HG03558 (cell line): ENCODE measurements at regions not wholly inside any gene's neighbourhood (a gene's known extent, or its start where the extent isn't known, plus 50 kb on each side); places are given as distances from the start of the nearest gene placed in this dataset.
A peak's percentile ranks its signal among the peaks of the same experiment; 100 is the strongest.
"Not testable (repeated sequence)": the region's sequence is repeated elsewhere in the genome, so short reads cannot be mapped to it uniquely, and the experiment has no call there.

Experiments
- ATAC-seq: cut with Tn5 transposase; IDR thresholded peaks from one replicate; pipeline ENCODE4 v1.9.1; 2021; ENCODE audit warnings: moderate number of reproducible peaks; ENCODE audit not compliant: unreplicated experiment; ENCODE audit errors: extremely low read depth

- no peak for ATAC-seq
Measured at GRCh38 chrX:131818297-131818936, 204.7 kb upstream of the STK26 start.

- ATAC-seq, result peak; percentile 60
Measured at GRCh38 chrX:131821945-131822622, 201.0 kb upstream of the STK26 start.

DNA sequence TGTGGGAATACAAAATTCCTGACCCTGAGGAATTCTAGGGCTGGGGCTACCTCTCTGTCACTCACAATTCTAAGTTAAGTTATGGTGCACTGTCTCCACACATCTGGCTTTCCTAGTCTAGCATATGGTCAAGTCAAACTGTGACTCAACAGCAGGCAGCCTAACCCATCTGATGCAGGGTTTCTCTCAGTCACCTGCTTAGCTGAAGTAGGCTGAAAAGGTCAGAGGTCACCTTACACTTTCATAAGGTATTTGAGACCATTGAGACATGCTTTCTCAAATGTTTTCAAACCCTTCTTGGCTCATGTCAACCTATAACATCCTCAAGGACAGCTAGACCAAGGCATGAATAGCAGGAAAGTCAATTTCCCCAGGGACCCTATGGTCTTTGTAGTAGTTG, 196.5 kb upstream of the STK26 start:
- ATAC-seq, result no peak

DNA sequence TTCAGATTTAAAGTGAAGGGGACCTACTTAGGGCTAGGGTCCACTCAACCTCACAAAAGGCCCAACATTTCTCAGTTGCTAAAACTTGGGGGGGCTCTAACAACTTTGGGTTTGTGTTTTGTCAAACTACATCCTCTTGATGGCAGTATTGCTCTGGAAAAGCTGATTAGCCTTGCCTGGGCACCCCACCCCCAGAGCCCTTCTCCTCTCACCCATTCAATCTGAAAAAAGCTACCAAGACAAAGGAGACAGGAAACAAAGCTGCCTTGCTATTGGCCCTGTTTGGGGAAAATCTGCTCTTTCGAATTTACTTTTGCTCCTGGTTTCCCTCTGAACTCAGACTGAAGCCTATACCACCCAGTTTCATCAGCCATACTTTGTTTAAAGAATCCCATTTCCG, 195.2 kb upstream of the STK26 start:
- ATAC-seq, result peak; percentile 33

DNA sequence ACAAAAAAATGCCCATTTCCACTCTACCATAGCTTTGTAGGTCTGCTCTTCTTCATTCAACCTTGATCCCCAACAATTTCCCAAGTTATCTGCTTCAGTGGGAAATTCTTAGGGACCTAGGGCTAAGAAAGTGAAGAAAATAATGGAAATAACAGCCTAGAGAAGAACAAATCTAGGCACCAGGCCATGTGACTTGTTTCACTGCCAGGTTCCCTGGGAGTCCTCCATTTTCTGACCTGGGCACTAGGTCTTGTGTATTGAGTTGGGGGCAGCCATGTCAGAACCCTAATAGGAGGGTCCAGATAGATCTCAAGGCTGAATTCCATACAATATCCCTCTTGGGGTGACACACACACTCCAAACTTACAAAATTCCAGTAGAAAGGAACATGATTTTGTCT, 194.6 kb upstream of the STK26 start:
- no peak for ATAC-seq

GRCh38 chrX:131830400-131831184, 192.5 kb upstream of the STK26 start:
- ATAC-seq, result peak; percentile 42

- peak; percentile 1 for ATAC-seq
Measured at GRCh38 chrX:131831185-131831520, 191.9 kb upstream of the STK26 start.

GRCh38 chrX:131836161-131836560, 186.9 kb upstream of the STK26 start:
- no peak for ATAC-seq

DNA sequence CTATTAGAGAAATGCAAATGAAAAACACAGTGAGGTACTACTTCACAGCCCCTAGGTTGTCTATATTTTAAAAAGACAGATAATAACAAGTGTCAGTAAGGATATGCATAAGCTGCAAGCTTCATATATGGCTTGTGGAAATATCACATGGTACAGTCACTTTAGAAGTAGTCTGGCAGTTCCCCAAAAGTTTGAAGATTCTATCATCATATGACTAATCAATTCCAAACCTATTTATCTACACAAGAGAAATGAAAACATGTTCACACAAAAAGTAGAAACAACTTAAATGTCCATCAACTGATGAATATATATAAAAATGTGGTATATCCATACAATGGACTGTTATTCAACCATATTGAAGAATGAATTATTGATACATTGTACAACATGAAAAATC, 185.8 kb upstream of the STK26 start:
- ATAC-seq, result no peak

- ATAC-seq, result no peak
Measured at GRCh38 chrX:131840799-131841495, 182.2 kb upstream of the STK26 start.

GRCh38 chrX:131841496-131842437, 181.3 kb upstream of the STK26 start:
- no peak for ATAC-seq

DNA sequence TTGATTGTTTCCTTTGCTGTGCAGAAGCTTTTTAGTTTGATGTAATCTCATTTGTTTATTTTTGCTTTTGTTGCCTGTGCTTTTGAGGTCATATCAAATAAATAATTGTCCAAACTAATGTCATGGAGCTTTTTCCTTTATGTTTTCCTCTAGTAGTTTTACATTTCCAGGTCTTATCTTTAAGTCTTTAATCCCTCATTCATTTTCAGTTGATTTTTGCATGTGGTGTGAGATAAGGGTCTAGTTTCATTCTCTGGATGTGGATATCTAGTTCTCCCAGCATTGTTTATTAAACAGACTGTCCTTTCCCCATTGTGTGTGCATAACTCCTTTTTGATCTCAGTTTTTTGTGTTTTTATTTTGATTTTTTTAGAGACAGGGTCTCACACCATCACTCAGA, 179.1 kb upstream of the STK26 start:
- no peak for ATAC-seq

DNA sequence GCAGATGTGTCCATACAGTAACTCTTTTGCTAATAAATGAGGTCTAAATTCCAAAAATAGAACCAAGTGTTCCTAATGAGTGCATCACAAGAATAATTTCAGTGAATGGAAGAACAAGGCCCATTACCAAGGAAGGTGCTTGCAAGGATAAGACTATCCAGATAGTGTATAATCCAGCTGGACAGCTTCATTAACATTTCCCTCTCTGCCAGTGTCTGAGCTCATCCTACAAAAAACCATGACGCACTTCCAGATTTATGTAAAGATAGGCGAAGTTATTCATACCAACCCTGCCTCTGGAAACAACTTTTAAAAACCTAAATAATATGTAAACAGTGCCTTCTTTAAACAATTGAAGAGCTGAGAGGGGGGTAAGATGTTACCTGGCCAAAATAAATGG, 177.9 kb upstream of the STK26 start:
- ATAC-seq, result no peak

DNA sequence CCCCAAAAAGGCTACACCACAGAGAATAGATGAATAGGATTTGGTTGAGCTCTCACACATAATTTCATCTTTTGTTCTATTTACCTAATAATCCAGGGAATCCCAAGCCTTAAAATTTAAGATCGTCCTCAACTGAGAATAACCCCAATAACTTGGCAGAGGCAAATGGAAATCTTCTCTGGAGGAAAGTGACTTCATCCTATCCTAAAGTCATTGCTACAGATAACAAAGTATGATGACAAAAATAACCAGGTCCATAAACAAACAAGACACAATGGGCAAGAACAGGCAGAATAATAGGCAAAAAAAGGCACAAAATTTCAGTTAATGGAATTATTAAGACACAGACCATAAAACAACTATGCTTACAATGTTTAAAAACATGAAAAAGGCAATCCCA, 177.3 kb upstream of the STK26 start:
- no peak for ATAC-seq

DNA sequence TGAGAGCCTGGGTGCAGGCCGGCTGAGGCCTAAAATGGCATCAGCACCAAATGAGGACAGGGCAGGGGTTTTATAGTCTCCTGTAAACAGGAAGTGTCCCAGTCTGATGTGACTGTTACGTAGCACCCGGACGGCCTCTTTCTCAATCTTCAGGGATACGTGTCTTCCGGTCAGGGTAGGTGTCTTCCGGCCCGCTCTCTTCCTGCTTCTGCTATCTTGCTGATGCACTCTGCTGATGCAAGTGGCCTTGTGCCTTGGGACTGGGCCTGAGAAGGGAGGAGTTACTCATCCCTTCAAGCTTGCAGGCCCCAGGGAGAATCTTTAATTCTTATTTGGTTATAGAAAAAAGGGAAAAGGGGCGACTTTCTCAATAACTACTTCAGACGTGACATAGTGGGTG, 172.1 kb upstream of the STK26 start:
- not testable (repeated sequence) for ATAC-seq

GRCh38 chrX:131853440-131853839, 169.7 kb upstream of the STK26 start:
- ATAC-seq, result no peak

DNA sequence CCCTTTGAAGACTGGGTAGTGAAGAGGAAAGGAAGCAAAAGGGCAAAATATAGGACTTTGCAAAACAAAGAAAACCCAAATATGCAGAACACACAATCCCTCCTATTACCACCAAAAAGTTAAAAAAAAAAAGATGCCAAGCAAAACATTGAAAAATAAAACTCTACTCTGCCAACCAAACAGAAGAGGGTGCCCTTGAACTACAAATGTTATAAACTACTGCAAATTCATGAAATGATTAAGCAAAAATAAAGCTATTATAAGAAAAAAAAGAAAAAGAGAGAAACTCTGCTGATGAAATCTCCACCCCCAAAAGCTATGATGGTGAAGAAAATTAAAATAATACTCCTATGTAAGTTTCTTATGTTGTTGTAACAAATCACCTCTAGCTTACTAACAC, 168.5 kb upstream of the STK26 start:
- ATAC-seq, result no peak

DNA sequence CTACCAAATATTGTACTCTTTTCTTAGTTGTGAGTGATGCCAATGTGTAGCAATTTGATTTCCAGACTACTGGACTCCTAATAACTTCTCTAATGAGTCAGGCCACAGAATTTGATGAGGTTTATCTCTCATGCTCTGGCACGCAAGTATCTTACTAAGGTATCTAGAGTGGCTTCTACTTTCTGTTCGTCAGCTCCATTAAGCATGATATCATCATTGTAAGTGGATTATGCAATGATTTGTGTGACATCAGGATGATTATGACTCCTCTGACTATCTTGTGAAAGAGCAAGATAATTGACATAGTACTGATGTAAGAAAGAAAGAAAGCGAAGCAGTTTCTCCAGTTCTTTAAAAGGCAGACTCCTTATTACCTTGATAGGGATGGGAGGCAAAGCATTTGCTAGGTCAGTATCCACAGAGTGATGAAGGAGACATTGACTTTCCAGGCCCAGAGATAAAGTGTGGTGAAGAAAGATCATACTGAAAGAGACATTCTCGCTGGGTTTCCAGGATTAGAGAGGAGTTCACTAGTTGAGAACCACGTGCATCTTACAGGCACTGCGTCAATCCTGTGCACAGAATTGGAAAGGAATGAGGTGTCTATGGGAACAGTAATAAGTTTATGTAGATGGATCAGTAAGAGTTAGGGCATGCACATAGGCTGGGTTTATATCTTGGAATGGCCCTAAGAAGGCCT, 161.9 kb upstream of the STK26 start:
- ATAC-seq, result no peak

DNA sequence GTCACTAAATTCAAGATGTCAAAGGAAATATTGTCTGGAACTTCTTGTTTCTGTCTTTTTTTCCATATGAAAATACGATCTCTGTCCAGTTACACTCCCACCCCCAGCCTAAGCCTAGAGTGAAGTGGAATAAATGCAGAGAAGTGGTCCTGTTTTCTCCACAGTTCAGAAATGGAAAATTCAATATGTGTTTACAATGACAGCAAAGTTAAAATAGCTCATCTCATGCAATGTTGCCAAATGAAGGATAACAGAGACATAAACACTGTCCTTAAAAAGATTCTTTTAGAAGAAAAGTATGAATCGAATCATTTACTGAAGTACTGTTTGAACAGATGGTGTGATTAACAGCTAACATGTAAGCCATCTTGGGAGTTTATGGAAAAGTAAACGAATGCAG, 160.8 kb upstream of the STK26 start:
- no peak for ATAC-seq
